Choroid plexus epithelial cell (primary cell): ENCODE measurements at regions not wholly inside any gene's neighbourhood (a gene's known extent, or its start where the extent isn't known, plus 50 kb on each side); places are given as distances from the start of the nearest gene placed in this dataset.

Source experiments
- DNase-seq: peaks from one replicate; pipeline ENCODE4 v3.0.0-alpha.2; 2010; ENCODE audit warnings: low read depth
- H3K4me3 ChIP-seq: 2 replicates; pipeline ENCODE4 v1.5.1; 2011; ENCODE audit warnings: low read depth, mild to moderate bottlenecking, control low read depth, low read length, moderate library complexity
- CTCF ChIP-seq: conservative IDR thresholded peaks from 2 replicates; pipeline ENCODE4 v1.5.1; 2011; ENCODE audit warnings: low read depth, mild to moderate bottlenecking, control low read depth, inconsistent platforms, low read length, moderate library complexity

DNA sequence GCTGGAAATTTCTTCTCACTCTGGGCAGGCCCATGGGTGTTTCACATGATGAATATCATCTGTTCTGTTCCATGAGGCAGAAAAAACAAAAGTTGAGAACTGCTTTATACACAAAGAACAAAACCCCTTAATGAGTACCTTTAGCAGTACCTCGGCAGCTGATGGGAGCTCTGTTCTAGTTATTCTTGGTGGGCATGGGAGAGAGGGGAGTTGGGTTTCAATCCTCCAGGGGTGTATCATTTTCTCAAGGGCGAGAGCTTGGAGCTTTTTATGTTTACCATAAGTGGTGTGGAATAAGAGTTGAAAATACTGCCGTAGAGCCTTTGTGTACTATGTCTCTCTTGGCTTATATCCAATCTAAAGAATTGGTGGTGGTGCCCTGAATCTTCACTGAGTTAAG, 103.3 kb upstream of the ZNF608 start:
- TF ChIP-seq CTCF, result no peak
- H3K4me3 ChIP-seq, result no peak overlapping the region
- DNase-seq, result no peak

DNA sequence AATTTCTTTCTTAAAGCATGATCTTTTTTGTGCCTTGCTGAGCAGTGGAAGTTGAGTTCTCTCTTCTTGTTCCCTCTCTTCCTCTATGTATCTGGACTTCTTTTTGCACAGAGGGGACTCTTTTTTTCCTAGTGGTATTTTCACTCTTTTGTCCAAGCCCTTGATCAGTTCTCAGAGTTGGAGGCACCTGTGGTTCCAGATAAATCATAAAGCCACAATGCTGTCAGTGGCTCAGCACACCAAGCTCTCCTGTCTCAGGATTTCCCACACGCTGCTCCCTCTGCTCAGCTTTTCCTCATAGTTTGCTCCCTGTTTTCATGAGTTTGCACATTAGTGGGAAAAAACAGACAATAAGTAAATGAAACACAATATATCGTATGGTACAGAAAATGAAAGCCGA, 110.3 kb upstream of the ZNF608 start:
- no peak overlapping the region for H3K4me3 ChIP-seq
- no peak for TF ChIP-seq CTCF
- DNase-seq, result no peak

DNA sequence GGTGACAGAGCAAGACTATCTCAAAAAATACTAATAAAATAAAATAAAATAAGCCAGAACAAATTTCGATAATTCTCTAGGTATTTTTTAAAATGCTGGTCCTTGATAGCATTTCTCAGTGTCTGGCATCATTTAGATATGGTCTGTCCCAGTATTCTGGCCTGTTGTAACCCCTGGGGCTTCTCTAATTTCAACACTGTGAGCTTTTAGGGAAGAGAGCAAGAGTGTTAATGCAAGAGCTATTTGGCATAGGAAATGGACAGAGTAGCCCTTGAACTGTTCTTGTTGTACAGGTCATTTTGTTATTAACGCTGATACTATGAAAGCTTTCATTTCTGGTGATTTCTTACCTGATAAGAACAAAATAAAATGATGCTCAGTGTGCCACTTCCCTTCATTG, 112.2 kb upstream of the ZNF608 start:
- H3K4me3 ChIP-seq, result no peak overlapping the region
- no peak for DNase-seq

GRCh38 chr5:124859027-124859426, 112.6 kb upstream of the ZNF608 start:
- DNase-seq, result no peak
- no peak overlapping the region for H3K4me3 ChIP-seq
- no peak for TF ChIP-seq CTCF

More for the DNA sequence above, 112.2 kb upstream of the ZNF608 start:
- TF ChIP-seq CTCF, result no peak

DNA sequence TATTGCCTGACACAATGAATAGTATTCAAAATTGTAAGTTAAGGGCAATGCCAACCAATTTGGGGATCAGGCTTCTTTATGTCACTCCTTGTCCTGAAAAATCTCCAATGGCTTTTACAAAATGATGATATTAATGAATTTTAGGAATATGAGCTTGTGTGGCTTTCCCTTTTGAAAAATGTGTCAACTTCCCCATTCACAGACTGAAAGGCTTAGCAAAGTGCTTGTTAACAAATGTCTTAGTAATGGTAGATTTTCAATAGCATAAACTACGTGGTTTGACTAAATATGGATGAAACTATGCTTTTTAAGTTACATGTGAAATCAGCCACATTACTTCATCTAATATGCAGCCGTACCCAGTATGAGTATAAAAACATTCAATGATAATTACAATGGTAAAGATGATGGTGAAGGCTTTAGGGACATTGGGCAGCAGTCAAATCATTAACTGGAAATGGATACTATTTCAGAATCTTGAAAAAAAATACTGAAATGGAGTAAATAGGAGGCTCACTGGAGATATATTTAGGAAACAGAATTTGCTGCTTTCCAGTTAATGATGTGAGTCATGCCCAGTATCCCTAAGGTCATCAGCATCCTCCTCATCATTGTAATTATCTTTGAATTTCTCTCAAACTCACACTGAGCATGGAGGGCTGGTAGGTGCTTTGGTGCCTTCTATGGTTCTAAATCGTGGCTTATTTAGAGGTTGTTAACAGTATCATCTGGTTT, 113.3 kb upstream of the ZNF608 start:
- no peak for DNase-seq
- H3K4me3 ChIP-seq, result no peak overlapping the region
- no peak for TF ChIP-seq CTCF

GRCh38 chr5:124860291-124860655, 113.8 kb upstream of the ZNF608 start:
- DNase-seq, result no peak
- H3K4me3 ChIP-seq, result no peak overlapping the region
- TF ChIP-seq CTCF, result no peak

- TF ChIP-seq CTCF, result no peak
- no peak overlapping the region for H3K4me3 ChIP-seq
- DNase-seq, result no peak
Observed at GRCh38 chr5:124865066-124865465, 118.6 kb upstream of the ZNF608 start.
